ENCODE measurements at regions not wholly inside any gene's neighbourhood (a gene's known extent, or its start where the extent isn't known, plus 50 kb on each side); places are given as distances from the start of the nearest gene placed in this dataset.

- H3K9ac ChIP-seq (ENCODE audit: control insufficient read depth, insufficient read depth, low read length): no peak overlapping the region
- peak; percentile 5 for ATAC-seq
- H3K4me1 ChIP-seq (ENCODE audit: control insufficient read depth, insufficient read depth, low read length): peaks cover 53% of the 10 kb centered on the region
- H3K4me3 ChIP-seq: no peak overlapping the region
- DNase-seq (ENCODE audit: low read depth, low spot score): no peak
- in situ Hi-C loops (cut with MboI) (no loop called here), intact Hi-C loops (cut with micrococcal nuclease; ENCODE audit: unreplicated experiment) (loop anchor here (5.0 kb wide), 1 partner anchor 211 kb away; no protein-coding TSS in a partner anchor)
- no TSS peak for BruUV-seq (replicated peaks)
- no peak for FAIRE-seq
- no peaks in the 10 kb centered on the region for H3K36me3 ChIP-seq (ENCODE audit: control insufficient read depth in 2 of 2, insufficient read depth in 2 of 2, low read length in 1 of 2)
- ChIA-PET RAD21 (ENCODE audit: unreplicated experiment) (interaction anchor here (0.7 to 1.9 kb wide), 4 partner anchors 14 to 212 kb away, joined by 3 to 7 read pairs (median 4); no protein-coding TSS in a partner anchor), POLR2A (interaction anchor here (0.6 kb wide), 1 partner anchor 744 kb away, joined by 3 read pairs; no protein-coding TSS in a partner anchor), CTCF (interaction anchor here (0.8 to 1.8 kb wide), 4 partner anchors 12 to 662 kb away, joined by 3 to 11 read pairs (median 3); no protein-coding TSS in a partner anchor), SMC1A (ENCODE audit: uncharacterized antibody, unreplicated experiment) (interaction anchor here (0.5 to 2.0 kb wide), 14 partner anchors 8 to 661 kb away, joined by 3 to 16 read pairs (median 4); no protein-coding TSS in a partner anchor)
- no peaks in the 10 kb centered on the region for H3K27me3 ChIP-seq (replicated peaks in 1 of 2; ENCODE audit: control insufficient read depth in 2 of 2, insufficient read depth in 2 of 2, low read length in 1 of 2)
- 0% methylated on average over 2 of the region's 2 CpGs for WGBS (ENCODE audit: insufficient coverage, insufficient replicate concordance, low lambda C conversion rate, missing lambda C conversion rate)
- no peaks in the 10 kb centered on the region for H4K20me1 ChIP-seq (ENCODE audit: control insufficient read depth, insufficient read depth)
- TF ChIP-seq ZNF384 (IDR thresholded peaks at IDR 0.05; ENCODE audit: borderline replicate concordance, low read depth, low read length): no peak
- no peak for TF ChIP-seq CBX5 (IDR thresholded peaks at IDR 0.05; ENCODE audit: low read depth)
- TF ChIP-seq CTCF (IDR thresholded peaks at IDR 0.05 in 2 of 3, conservative IDR thresholded peaks at IDR 0.05 in 1 of 3; ENCODE audit: control insufficient read depth in 2 of 3, extremely low read depth in 1 of 3, insufficient read depth in 1 of 3, low read depth in 3 of 3, low read length in 3 of 3): no peak
- 0 out of 2 replicates have a peak, but pooled peaks have one; percentile 49 for TF ChIP-seq NFIC (IDR thresholded peaks at IDR 0.05; ENCODE audit: low read depth, low read length)
- TF ChIP-seq TCF12 (IDR thresholded peaks at IDR 0.05; ENCODE audit: low read depth, low read length): 0 out of 2 replicates have a peak, but pooled peaks have one; percentile 28
- no peak for TF ChIP-seq NBN (IDR thresholded peaks at IDR 0.05)
- no peak for TF ChIP-seq NKRF (conservative IDR thresholded peaks at IDR 0.05)
- peak; percentile 43; the same call in 1 of the 2 replicates for TF ChIP-seq TCF3 (IDR thresholded peaks at IDR 0.05; ENCODE audit: borderline replicate concordance, insufficient read depth, low read depth, low read length)
- peak in 1 of 2 experiments; percentile 22; a peak in 1 of 4 replicates for TF ChIP-seq IKZF2 (IDR thresholded peaks at IDR 0.05)
- no peak for TF ChIP-seq RBBP5 (conservative IDR thresholded peaks at IDR 0.05)
- TF ChIP-seq MEF2A (IDR thresholded peaks at IDR 0.05; ENCODE audit: insufficient read depth, low read depth, low read length): 0 out of 2 replicates have a peak, but pooled peaks have one; percentile 15
- no peak for TF ChIP-seq NR2C2 (IDR thresholded peaks at IDR 0.05; ENCODE audit: borderline replicate concordance, control insufficient read depth, insufficient read length, low read depth)
- TF ChIP-seq SKIL (IDR thresholded peaks at IDR 0.05; ENCODE audit: low read depth, poor library complexity, severe bottlenecking): peak; percentile 51
- no peak for TF ChIP-seq GATAD2B (conservative IDR thresholded peaks at IDR 0.05; ENCODE audit: low read depth)
- H3K27ac ChIP-seq (ENCODE audit: control insufficient read depth, insufficient read depth): no peak overlapping the region
- H3K9me3 ChIP-seq (replicated peaks; ENCODE audit: control insufficient read depth, insufficient read depth, low read length): no peaks in the 10 kb centered on the region; the same call in 2 of the 3 replicates
- peak overlapping the region; percentile 35 for H3K4me2 ChIP-seq (ENCODE audit: control insufficient read depth, insufficient read depth)
- H3K79me2 ChIP-seq (ENCODE audit: control insufficient read depth, insufficient read depth, low read length): no peaks in the 10 kb centered on the region
- no peak overlapping the region; the same call in 1 of the 2 replicates for H2AFZ ChIP-seq (ENCODE audit: control insufficient read depth, low read depth, low read length)
Observed at GRCh38 chr6:14873101-14873500, 372.8 kb upstream of the JARID2 start.

Measured in GM12878 (cell line).